ENCODE measurements at regions not wholly inside any gene's neighbourhood (a gene's known extent, or its start where the extent isn't known, plus 50 kb on each side); places are given as distances from the start of the nearest gene placed in this dataset.

DNA sequence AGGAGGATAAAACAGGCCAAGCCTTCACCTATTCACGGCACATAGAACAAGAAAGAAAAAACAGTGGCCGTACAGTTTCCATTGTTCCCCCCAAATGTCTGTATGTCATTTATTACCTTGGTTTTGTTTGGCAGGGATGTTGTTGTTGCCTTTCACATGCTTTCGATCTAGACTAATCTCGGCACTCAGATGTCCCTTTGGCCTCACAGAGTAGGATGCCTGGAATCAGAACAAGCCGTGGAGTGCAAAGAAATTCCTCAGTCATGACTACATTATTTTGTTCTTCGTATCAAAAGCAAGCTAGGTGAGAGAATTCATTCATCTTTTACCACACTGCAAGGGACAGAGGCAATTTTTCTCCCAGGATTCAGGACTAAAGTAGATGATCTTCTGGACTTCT, 106.9 kb downstream of the SMIM20 start:
- peak; percentile 19 for DNase-seq

GRCh38 chr4:26021417-26022345, 107.7 kb downstream of the SMIM20 start:
- peak; percentile 12 for DNase-seq

DNA sequence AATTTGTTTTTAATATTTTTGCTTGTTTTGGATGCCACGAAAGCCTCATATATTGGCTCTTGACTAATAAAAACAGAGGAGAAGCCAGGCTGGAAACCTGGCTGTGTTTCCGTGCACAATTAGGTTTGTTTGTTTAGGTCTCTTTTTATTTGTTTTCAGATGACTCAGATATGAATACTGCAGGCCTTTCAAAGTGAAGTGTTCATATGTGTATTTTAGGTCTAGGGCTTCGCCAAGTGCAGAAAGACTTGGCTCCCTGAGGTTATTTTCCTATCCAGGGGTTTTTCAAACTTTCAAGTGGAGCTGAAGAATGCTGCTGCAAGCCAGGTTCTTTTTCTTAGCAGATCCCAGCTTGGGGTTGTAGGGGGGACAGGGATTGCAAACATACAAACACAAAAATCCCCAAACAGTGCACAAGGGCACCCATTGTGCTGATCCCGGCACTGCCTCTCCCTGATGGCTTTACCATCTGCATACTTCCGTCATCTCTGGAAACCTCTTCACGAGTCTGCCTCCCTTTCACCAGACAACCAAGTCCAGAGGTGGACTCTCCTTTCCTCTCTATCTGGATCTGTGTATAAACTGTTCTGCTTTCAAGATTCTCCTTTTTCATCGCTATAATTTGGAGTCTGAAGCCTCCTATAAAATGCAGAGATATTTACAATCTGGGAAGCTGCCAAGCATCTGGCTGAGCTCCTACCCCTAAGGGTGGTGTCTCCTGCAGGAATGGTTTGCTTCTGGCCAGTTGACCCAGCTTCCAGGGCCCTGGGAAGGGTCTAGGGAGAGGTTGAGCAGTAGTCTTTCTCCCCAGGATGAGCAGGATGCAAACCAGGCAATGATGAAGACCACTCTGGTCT, 108.6 kb downstream of the SMIM20 start:
- DNase-seq: peak; percentile 31

GRCh38 chr4:26023203-26023972, 109.4 kb downstream of the SMIM20 start:
- DNase-seq: no peak

DNA sequence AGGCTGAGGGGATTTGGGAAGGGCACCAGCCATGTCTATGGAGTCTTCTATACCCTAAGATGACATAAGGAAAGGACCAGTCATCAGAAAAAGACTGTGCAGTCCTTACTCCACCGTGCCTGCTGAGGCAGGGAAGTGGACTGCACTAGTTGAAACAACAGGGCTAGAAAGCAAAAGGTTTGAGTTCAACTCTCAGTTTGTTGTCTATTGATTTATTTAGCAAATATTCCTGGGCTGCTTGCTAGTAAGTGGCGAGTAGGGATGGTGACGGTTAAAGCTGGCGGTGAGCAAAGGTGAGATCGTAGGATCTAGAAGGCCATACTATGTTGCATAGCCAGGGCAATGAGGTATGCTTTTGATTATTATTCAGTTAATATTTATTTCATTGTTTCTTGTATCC, 110.1 kb downstream of the SMIM20 start:
- no peak for DNase-seq

- DNase-seq: no peak
These were observed 114.2 kb downstream of the SMIM20 start for GRCh38 chr4:26028133-26028792.

DNA sequence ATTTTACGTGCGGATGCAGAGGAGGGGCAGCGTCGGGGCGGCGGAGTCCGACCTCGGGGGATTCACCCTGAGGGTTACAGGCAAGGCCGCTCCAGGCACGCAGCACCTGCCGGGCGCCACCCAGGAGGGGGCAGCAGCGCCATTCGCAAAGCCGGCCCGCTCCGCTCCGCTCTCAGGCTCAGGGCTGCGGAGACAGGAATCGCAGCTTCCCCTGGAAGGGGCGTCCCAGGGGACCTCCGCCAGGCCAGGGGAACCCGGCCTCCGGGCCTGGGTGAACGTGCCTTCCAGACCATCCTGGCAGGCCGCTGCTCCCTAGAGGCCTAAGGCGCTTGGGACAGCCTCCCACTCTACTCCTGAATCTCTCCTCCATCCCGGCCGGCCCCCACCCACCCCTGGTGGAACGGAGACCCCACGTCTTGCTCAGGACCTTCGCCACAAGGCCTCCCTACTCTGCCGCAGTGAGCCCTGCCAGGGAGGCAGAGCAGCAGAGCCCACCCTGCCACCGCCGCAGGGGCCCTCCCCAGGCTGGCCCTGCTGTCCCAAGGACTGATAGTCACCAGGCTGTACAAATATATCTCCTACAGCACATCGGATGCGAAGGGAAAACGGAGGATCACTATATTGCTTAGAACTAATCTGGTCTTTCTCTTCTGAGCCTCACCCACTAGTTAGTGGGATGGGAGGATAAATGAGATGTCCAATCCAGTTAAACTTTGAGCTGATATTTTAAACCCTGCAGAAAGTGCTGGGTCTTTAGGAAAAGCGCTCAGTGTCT, 115.0 kb downstream of the SMIM20 start:
- DNase-seq: peak; percentile 53

GRCh38 chr4:26029568-26030131, 115.6 kb downstream of the SMIM20 start:
- DNase-seq: no peak

DNA sequence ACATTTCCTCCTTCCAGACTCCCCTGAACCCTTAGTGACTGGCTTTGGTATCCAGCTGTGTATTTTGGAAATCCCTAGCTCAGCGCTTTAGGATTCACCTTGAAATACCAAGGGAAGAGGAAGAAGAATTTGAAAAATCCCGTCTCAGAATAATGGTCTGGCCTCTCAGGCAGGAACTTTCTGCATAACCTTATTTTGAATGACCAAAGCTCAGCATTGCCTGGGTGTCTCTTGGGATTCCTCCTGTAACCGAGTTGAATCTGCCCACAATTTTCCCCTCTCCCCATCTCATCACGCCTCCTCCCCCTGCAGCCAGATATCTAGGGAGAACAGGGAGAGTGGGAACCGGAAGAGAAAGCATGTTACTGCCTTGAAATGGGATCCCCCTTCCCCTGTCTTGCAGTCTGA, 116.2 kb downstream of the SMIM20 start:
- no peak for DNase-seq

DNA sequence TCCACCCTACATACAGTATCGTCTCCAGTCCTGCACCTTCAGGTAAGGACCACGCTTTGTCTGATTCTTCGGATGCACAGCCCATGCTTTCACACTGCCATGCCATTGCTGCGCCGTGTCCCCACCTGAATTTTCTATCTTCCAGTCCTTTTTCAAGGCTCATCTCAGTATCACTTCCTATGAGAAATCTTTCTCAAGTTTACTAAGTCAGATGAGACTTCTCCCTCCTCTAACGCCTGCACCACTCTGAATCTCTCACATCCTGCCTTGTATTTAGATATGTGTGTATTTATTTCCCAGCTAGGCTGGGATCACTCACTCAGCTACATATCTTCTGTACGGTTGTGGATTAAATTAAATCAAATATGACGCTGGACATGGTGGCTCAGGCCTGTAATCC, 116.8 kb downstream of the SMIM20 start:
- DNase-seq: no peak

GRCh38 chr4:26031704-26032103, 117.7 kb downstream of the SMIM20 start:
- DNase-seq: no peak

- DNase-seq: no peak
These were observed 118.1 kb downstream of the SMIM20 start for GRCh38 chr4:26032142-26032541.

GRCh38 chr4:26032630-26033317, 118.8 kb downstream of the SMIM20 start:
- DNase-seq: no peak

- DNase-seq: no peak
These were observed 119.4 kb downstream of the SMIM20 start for GRCh38 chr4:26033389-26033788.

DNA sequence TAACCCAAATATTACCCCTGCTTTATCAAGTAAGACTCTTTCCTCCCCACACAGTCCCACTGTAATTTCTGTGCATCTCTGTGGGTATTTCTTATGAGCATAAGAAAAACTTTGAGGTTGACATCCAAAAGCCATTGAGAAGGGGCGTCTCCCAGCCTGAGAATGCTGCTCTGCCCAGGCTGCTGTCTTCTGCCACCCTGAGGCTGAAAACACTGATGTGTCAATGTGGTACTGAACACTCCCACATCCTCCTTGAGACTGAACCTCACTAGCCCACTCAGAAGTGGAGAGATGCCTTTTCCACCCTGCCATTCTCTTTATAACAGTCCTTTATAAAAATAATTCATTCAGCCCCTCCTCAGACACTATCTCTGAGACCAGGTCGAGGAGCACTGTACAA, 120.8 kb downstream of the SMIM20 start:
- no peak for DNase-seq

- DNase-seq: no peak
These were observed 121.9 kb downstream of the SMIM20 start for GRCh38 chr4:26035921-26036320.

- DNase-seq: no peak
These were observed 125.8 kb downstream of the SMIM20 start for GRCh38 chr4:26039639-26040359.

DNA sequence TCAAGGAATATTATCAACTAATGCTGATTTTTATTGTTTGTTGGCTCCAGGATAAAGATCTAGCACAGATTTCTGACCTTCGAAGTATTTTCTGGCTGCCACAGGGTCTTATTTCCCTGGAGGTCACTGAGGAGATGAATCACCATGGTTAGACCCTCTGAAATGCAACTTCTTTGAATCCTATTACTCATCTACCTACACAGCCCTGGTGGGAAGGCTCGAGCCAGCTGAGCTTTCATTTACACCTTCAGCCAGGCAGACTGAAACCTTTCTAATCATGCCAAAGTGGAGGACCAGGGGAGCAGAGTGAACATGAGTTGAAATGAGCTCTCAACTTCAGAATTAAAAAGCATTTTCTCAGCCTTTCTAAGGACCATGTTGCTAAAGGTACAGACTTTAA, 130.5 kb downstream of the SMIM20 start:
- DNase-seq: no peak

DNA sequence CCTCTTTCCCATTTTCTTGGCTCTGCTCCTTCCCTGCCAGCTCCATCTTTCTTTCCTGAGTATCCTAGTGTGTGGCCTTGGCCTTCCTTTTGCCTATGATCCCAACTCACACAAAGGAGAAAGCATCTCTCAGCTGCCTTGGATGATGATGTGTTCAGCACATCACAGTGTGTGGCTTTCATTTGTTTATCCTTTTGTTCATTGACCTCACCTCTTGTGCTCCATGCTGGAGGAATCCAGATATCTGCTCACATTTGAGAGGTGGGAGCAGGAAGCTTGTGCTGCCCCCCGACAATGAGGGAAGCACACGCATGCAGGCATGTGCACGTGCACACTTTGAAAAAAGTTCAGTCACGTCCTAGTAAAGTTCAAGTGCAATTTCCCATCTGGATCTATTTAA, 131.0 kb downstream of the SMIM20 start:
- no peak for DNase-seq

DNA sequence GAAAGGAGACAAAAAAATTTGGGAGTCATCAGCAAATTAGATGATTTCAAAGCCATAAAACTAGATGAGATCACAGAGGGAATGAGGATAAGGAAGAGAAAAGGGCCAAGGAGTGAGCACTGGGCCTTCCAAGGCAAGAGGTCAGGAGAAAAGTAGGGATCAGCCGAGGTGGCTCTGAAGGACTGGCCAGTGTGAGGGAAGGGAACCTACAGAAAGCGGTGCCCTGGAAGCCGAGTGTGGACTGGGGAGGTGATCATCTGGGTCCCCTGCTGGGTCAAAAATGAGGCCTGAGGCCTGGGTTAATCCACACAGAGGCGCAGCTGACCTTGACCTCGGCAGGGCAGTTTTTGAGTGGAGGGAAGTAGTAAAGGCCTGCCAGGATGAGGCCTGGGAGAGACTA, 133.8 kb downstream of the SMIM20 start:
- DNase-seq: no peak
